DOHH2 (cell line): ENCODE measurements at regions not wholly inside any gene's neighbourhood (a gene's known extent, or its start where the extent isn't known, plus 50 kb on each side); places are given as distances from the start of the nearest gene placed in this dataset.

Source experiments
- H3F3A ChIP-seq: fragments of 200-600 bp; sonication (generic), shearing (Covaris generic); 2 replicates; pipeline ENCODE4 v1.6.0; 2016; ENCODE audit warnings: antibody characterized with exemption, mild to moderate bottlenecking; ENCODE audit not compliant: control insufficient read depth, insufficient read depth
- H3K27ac ChIP-seq: fragments of 200-600 bp; sonication (generic); 2 replicates; pipeline ENCODE4 v1.5.1; 2014; ENCODE audit warnings: low read depth, mild to moderate bottlenecking, low read length, moderate library complexity
- H3K27me3 ChIP-seq: fragments of 200-600 bp; sonication (generic); 2 replicates; pipeline ENCODE4 v1.6.1; 2014; ENCODE audit warnings: mild to moderate bottlenecking, low read length, mixed read lengths; ENCODE audit not compliant: control insufficient read depth
- H3K36me3 ChIP-seq: fragments of 200-600 bp; sonication (generic); 2 replicates; pipeline ENCODE4 v1.6.1; 2014; ENCODE audit warnings: mild to moderate bottlenecking, low read length, moderate library complexity, mixed read lengths; ENCODE audit not compliant: control insufficient read depth
- H3K4me1 ChIP-seq: fragments of 200-600 bp; sonication (generic); 2 replicates; pipeline ENCODE4 v1.6.1; 2014; ENCODE audit warnings: mild to moderate bottlenecking, low read length, mixed read lengths; ENCODE audit not compliant: control insufficient read depth
- H3K4me2 ChIP-seq: fragments of 200-600 bp; sonication (generic); 2 replicates; pipeline ENCODE4 v1.6.0; 2014; ENCODE audit warnings: mild to moderate bottlenecking, low read length, moderate library complexity
- H3K4me3 ChIP-seq: fragments of 200-600 bp; sonication (generic); 2 replicates; pipeline ENCODE4 v1.5.1; 2014; ENCODE audit warnings: mild to moderate bottlenecking, low read length, mixed read lengths
- H3K79me2 ChIP-seq: fragments of 200-600 bp; sonication (generic); 2 replicates; pipeline ENCODE4 v1.6.1; 2014; ENCODE audit warnings: mild to moderate bottlenecking, low read length, mixed read lengths; ENCODE audit not compliant: control insufficient read depth
- H3K9me2 ChIP-seq: fragments of 200-600 bp; sonication (generic); replicated peaks from 2 replicates; pipeline ENCODE4 v1.6.1; 2014; ENCODE audit warnings: mild to moderate bottlenecking, low read length, mixed read lengths; ENCODE audit not compliant: control insufficient read depth
- H3K9me3 ChIP-seq: fragments of 200-600 bp; sonication (generic); 2 replicates; pipeline ENCODE4 v1.6.1; 2014; ENCODE audit warnings: antibody characterized with exemption, low read length, mixed read lengths; ENCODE audit not compliant: control insufficient read depth, insufficient read depth
- H4K20me1 ChIP-seq: fragments of 200-600 bp; sonication (generic); 2 replicates; pipeline ENCODE4 v1.6.0; 2014; ENCODE audit warnings: low read depth, mild to moderate bottlenecking, antibody characterized with exemption, low read length, moderate library complexity; ENCODE audit not compliant: control insufficient read depth, insufficient read depth
- CTCF ChIP-seq: fragments of 200-600 bp; sonication (generic); IDR thresholded peaks from one replicate; pipeline ENCODE4 v1.5.1; 2014; ENCODE audit warnings: antibody characterized with exemption, mild to moderate bottlenecking, low read depth, low read length; ENCODE audit not compliant: poor library complexity, severe bottlenecking
- EZH2phosphoT487 ChIP-seq: fragments of 200-600 bp; sonication (generic); IDR thresholded peaks from 2 replicates; pipeline ENCODE4 v1.6.1; 2017; ENCODE audit warnings: borderline replicate concordance, mild to moderate bottlenecking, antibody characterized with exemption, low read length, moderate library complexity, mixed read lengths

- no peaks in the 10 kb centered on the region for H3K4me1 ChIP-seq
- H3K4me2 ChIP-seq: no peak overlapping the region
- TF ChIP-seq EZH2phosphoT487: no peak
- no peak for TF ChIP-seq CTCF
- H3K4me3 ChIP-seq: no peak overlapping the region
- no peaks in the 10 kb centered on the region for H3K9me3 ChIP-seq
- H3K9me2 ChIP-seq: no peaks in the 10 kb centered on the region
- no peaks in the 10 kb centered on the region for H3F3A ChIP-seq
- no peaks in the 10 kb centered on the region for H3K27me3 ChIP-seq
- H3K79me2 ChIP-seq: no peaks in the 10 kb centered on the region
- no peaks in the 10 kb centered on the region for H4K20me1 ChIP-seq
- no peak overlapping the region for H3K27ac ChIP-seq
- no peaks in the 10 kb centered on the region for H3K36me3 ChIP-seq
Measured at GRCh38 chr7:46751471-46751870, 830.4 kb upstream of the IGFBP3 start.

GRCh38 chr7:46750321-46750865 is 829.3 kb upstream of the IGFBP3 start:
- H3F3A ChIP-seq: no peaks in the 10 kb centered on the region
- H4K20me1 ChIP-seq: no peaks in the 10 kb centered on the region
- TF ChIP-seq EZH2phosphoT487 (no peak), CTCF (no peak)
- no peaks in the 10 kb centered on the region for H3K27me3 ChIP-seq
- no peaks in the 10 kb centered on the region for H3K9me3 ChIP-seq
- no peaks in the 10 kb centered on the region for H3K9me2 ChIP-seq
- no peak overlapping the region for H3K4me3 ChIP-seq
- H3K4me1 ChIP-seq: no peaks in the 10 kb centered on the region
- H3K27ac ChIP-seq: no peak overlapping the region
- H3K79me2 ChIP-seq: no peaks in the 10 kb centered on the region
- no peak overlapping the region for H3K4me2 ChIP-seq
- H3K36me3 ChIP-seq: no peaks in the 10 kb centered on the region

- Histone ChIP-seq H3K4me2 (no peak overlapping the region), H3F3A (no peaks in the 10 kb centered on the region), H3K9me2 (no peaks in the 10 kb centered on the region), H3K4me3 (no peak overlapping the region), H3K4me1 (no peaks in the 10 kb centered on the region), H3K36me3 (no peaks in the 10 kb centered on the region), H3K79me2 (no peaks in the 10 kb centered on the region), H3K9me3 (no peaks in the 10 kb centered on the region), H3K27ac (no peak overlapping the region), H3K27me3 (no peaks in the 10 kb centered on the region), H4K20me1 (no peaks in the 10 kb centered on the region)
- TF ChIP-seq CTCF (no peak), EZH2phosphoT487 (no peak)
Measured at GRCh38 chr7:46747869-46748576, 827.0 kb upstream of the IGFBP3 start.
